PC-3 (cell line): ENCODE measurements at regions not wholly inside any gene's neighbourhood (a gene's known extent, or its start where the extent isn't known, plus 50 kb on each side); places are given as distances from the start of the nearest gene placed in this dataset.

Experiments
- ATAC-seq: fragments of 200-7000 bp; cut with Tn5 transposase; 2 replicates; pipeline ENCODE4 v1.9.1; 2020; ENCODE audit warnings: mild to moderate bottlenecking, moderate library complexity
- BruUV-seq: library from RNA; stranded (reverse); fragments of 400-500 nt; replicated peaks from 2 replicates; lab custom pipeline; 2021; lab: Mats Ljungman, UMichigan
- CTCF ChIA-PET: fragments of 300-600 bp; sonication (Branson Sonifier 250); formaldehyde crosslinking; loops from one replicate; lab custom pipeline; 2022; ENCODE audit warnings: antibody characterized with exemption; lab: Charles Lee
- POLR2A ChIA-PET: fragments of 300-600 bp; sonication (Branson Sonifier 250); formaldehyde crosslinking; loops from one replicate; lab custom pipeline; 2022; ENCODE audit warnings: antibody characterized with exemption; ENCODE audit not compliant: unreplicated experiment; lab: Charles Lee
- DNase-seq: peaks from one replicate; pipeline ENCODE4 v3.0.0-alpha.2; 2015
- H2AFZ ChIP-seq: fragments of 300-600 bp; sonication (generic); 2 replicates; pipeline ENCODE4 v1.6.0; 2016; ENCODE audit warnings: antibody characterized with exemption, low read length
- H3F3A ChIP-seq: fragments of 300-600 bp; sonication (generic); one replicate; pipeline ENCODE4 v1.6.0; 2017; ENCODE audit warnings: antibody characterized with exemption, low read length, control low read depth, mild to moderate bottlenecking; ENCODE audit not compliant: unreplicated experiment
- H3K27ac ChIP-seq: fragments of 300-600 bp; sonication (generic); 2 replicates; pipeline ENCODE4 v1.5.1; 2016; ENCODE audit warnings: mild to moderate bottlenecking, low read length
- H3K27me3 ChIP-seq: fragments of 300-600 bp; sonication (generic); 2 replicates; pipeline ENCODE4 v1.6.1; 2016; ENCODE audit warnings: low read length, mixed read lengths
- H3K36me3 ChIP-seq: fragments of 300-600 bp; sonication (generic); 2 replicates; pipeline ENCODE4 v1.6.1; 2016; ENCODE audit warnings: low read depth, mixed run types, low read length, mixed read lengths
- H3K4me1 ChIP-seq: fragments of 300-600 bp; sonication (generic); 2 replicates; pipeline ENCODE4 v1.5.1; 2016; ENCODE audit warnings: low read length; ENCODE audit not compliant: insufficient read depth
- H3K4me2 ChIP-seq: fragments of 300-600 bp; sonication (generic); 2 replicates; pipeline ENCODE4 v1.6.0; 2016; ENCODE audit warnings: low read length
- H3K4me3 ChIP-seq: fragments of 300-600 bp; sonication (generic); 2 replicates; pipeline ENCODE4 v1.5.1; 2016; ENCODE audit warnings: mild to moderate bottlenecking, low read length, mixed read lengths
- H3K79me2 ChIP-seq: fragments of 300-600 bp; sonication (generic); 2 replicates; pipeline ENCODE4 v1.6.1; 2017; ENCODE audit warnings: low read length, mixed read lengths
- H3K9ac ChIP-seq: fragments of 300-600 bp; sonication (generic); 2 replicates; pipeline ENCODE4 v1.6.0; 2016; ENCODE audit warnings: mild to moderate bottlenecking, low read length
- H3K9me2 ChIP-seq: fragments of 300-600 bp; sonication (generic); replicated peaks from 2 replicates; pipeline ENCODE4 v1.6.1; 2016; ENCODE audit warnings: mixed run types, low read length, mixed read lengths
- H3K9me3 ChIP-seq: fragments of 300-600 bp; sonication (generic); 2 replicates; pipeline ENCODE4 v1.6.1; 2016; ENCODE audit warnings: low read length, mixed read lengths
- H4K20me1 ChIP-seq: fragments of 300-600 bp; sonication (generic); 2 replicates; pipeline ENCODE4 v1.6.1; 2016; ENCODE audit warnings: low read length, mixed read lengths
- EZH2 ChIP-seq: fragments of 300-600 bp; sonication (generic); IDR thresholded peaks from one replicate; pipeline ENCODE4 v1.6.1; 2017; ENCODE audit warnings: antibody characterized with exemption, mild to moderate bottlenecking, low read length; ENCODE audit not compliant: unreplicated experiment
- EZH2phosphoT487 ChIP-seq: fragments of 300-600 bp; sonication (generic); IDR thresholded peaks from 2 replicates; pipeline ENCODE4 v1.6.1; 2018; ENCODE audit warnings: mild to moderate bottlenecking, antibody characterized with exemption, low read length, borderline replicate concordance
- intact Hi-C: fragments of 100-400 bp; cut with micrococcal nuclease; formaldehyde crosslinking; loops from 2 replicates; pipeline ENCODE4 v1.9.0; 2023
- TF ChIP-seq, protein P1 (sequence below): fragments of 300-600 bp; sonication (generic); conservative IDR thresholded peaks from 2 replicates; pipeline ENCODE4 v1.5.1; 2017; ENCODE audit warnings: antibody characterized with exemption, low read depth, mild to moderate bottlenecking, low read length

DNA sequence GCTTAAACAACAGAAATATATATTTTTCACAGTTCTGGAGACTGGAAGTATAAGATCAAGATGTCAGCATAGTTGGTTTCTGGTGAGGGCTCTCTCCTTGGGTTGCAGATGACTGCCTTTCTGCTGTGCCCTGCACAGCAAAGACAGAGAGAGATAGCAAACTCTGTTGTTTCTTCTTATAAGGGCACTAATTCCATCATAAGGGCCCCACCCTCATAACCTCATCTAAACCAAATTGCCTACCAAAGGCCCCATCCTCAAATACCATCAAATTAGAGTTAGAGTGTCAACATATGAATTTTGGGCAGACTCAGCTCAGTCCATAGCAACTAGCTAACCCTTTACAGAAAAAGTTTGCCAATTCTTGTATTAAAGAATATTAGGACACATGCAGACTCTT is 94.0 kb upstream of the TLK1 start:
- no peaks in the 10 kb centered on the region for H3K9me3 ChIP-seq
- no peaks in the 10 kb centered on the region for H4K20me1 ChIP-seq
- no peak overlapping the region for H3K9ac ChIP-seq
- H3K9me2 ChIP-seq: no peaks in the 10 kb centered on the region
- ChIA-PET CTCF (no interaction called here), POLR2A (no interaction called here)
- TF ChIP-seq, protein P1, sequence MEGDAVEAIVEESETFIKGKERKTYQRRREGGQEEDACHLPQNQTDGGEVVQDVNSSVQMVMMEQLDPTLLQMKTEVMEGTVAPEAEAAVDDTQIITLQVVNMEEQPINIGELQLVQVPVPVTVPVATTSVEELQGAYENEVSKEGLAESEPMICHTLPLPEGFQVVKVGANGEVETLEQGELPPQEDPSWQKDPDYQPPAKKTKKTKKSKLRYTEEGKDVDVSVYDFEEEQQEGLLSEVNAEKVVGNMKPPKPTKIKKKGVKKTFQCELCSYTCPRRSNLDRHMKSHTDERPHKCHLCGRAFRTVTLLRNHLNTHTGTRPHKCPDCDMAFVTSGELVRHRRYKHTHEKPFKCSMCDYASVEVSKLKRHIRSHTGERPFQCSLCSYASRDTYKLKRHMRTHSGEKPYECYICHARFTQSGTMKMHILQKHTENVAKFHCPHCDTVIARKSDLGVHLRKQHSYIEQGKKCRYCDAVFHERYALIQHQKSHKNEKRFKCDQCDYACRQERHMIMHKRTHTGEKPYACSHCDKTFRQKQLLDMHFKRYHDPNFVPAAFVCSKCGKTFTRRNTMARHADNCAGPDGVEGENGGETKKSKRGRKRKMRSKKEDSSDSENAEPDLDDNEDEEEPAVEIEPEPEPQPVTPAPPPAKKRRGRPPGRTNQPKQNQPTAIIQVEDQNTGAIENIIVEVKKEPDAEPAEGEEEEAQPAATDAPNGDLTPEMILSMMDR: no peak
- no peak for TF ChIP-seq EZH2phosphoT487
- TF ChIP-seq EZH2: no peak
- H3K4me3 ChIP-seq: no peak overlapping the region
- H3K27me3 ChIP-seq: no peaks in the 10 kb centered on the region
- BruUV-seq: no TSS peak
- H3K4me2 ChIP-seq: no peak overlapping the region
- no peaks in the 10 kb centered on the region for H3K36me3 ChIP-seq
- ATAC-seq: no peak
- H3F3A ChIP-seq: no peaks in the 10 kb centered on the region
- H3K27ac ChIP-seq: no peak overlapping the region
- DNase-seq: no peak
- no peak overlapping the region for H2AFZ ChIP-seq
- H3K79me2 ChIP-seq: no peaks in the 10 kb centered on the region
- intact Hi-C loops: no loop called here
- H3K4me1 ChIP-seq: no peaks in the 10 kb centered on the region

DNA sequence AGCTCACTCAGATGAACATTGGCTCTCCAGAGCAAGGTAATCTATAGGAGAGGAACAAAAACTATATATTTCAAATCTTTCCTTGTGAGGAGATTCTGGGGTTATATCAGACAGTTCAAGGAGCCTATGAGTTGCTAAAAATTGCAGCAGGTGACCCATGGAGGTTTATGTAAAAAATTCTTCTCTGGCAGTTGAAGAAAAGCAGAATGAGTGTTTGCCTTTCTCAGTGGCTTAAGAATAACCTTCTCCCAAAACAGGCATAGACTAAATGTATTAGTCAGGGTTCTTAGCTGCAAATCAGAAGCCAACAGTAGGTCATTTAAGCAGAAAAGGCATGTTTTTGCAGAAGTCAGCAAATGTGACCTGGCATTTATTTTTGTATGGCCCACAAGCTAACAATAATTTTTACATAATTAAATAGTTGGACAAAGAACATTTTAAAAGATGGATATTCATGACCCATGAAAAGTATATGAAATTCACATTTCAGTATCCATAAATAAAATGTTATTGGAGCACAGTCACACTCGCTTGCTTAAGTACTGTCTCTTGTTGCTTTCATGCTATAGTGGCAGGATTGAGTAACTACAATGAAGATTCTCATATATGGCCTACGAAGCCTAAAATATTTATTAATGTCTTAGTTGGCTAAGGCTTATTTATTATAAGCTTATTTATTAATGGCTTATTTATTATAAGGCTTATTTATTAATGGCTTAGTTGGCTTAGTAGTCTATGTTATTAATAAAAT is 93.4 kb upstream of the TLK1 start:
- DNase-seq: peak; percentile 13
- ATAC-seq: no peak
- Histone ChIP-seq H3K79me2 (no peaks in the 10 kb centered on the region), H3K4me1 (no peaks in the 10 kb centered on the region), H3K9me3 (no peaks in the 10 kb centered on the region), H3K4me3 (no peak overlapping the region), H3K36me3 (no peaks in the 10 kb centered on the region), H3K27ac (no peak overlapping the region), H3K4me2 (no peak overlapping the region), H3K27me3 (no peaks in the 10 kb centered on the region), H4K20me1 (no peaks in the 10 kb centered on the region), H3F3A (no peaks in the 10 kb centered on the region), H3K9ac (no peak overlapping the region), H2AFZ (no peak overlapping the region), H3K9me2 (no peaks in the 10 kb centered on the region)
- CTCF ChIA-PET: interaction anchor here (0.6 kb wide), 1 partner anchor 17 kb away, joined by 3 read pairs; no protein-coding TSS in a partner anchor
- intact Hi-C loops: no loop called here
- POLR2A ChIA-PET: interaction anchor here (0.6 kb wide), 1 partner anchor 448 kb away, joined by 4 read pairs; no protein-coding TSS in a partner anchor
- TF ChIP-seq EZH2phosphoT487: no peak
- no peak for TF ChIP-seq EZH2
- TF ChIP-seq, protein P1: peak; percentile 23; the same call in 1 of the 2 replicates
- no TSS peak for BruUV-seq

DNA sequence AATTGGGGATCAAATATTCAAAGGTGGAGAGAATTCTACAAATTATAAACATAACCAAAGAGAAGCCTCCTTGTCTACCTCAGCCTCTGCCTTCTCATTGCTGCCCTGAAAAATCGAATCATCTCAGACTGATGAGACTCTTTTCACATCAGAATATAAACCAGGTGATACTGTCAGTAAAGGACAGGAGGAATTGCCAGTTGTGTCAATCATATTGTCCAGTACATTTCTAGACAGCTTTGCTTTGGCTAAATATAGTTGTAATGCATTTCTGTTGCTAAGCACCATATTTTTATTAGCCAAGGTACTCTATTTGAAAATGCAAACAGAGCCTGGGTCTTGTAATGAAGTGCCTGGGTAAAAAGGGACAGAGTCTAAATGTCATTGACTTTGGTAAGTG is 92.6 kb upstream of the TLK1 start:
- Histone ChIP-seq H3K9me2 (no peaks in the 10 kb centered on the region), H3K4me3 (no peak overlapping the region), H3K4me1 (no peaks in the 10 kb centered on the region), H3K4me2 (no peak overlapping the region), H3K79me2 (no peaks in the 10 kb centered on the region), H3F3A (no peaks in the 10 kb centered on the region), H3K9me3 (no peaks in the 10 kb centered on the region), H3K27ac (no peak overlapping the region), H3K9ac (no peak overlapping the region), H3K27me3 (no peaks in the 10 kb centered on the region), H2AFZ (no peak overlapping the region), H3K36me3 (no peaks in the 10 kb centered on the region), H4K20me1 (no peaks in the 10 kb centered on the region)
- TF ChIP-seq, protein P1: no peak
- TF ChIP-seq EZH2 (no peak), EZH2phosphoT487 (no peak)
- intact Hi-C loops: no loop called here
- DNase-seq: no peak
- no peak for ATAC-seq
- BruUV-seq: no TSS peak
- ChIA-PET POLR2A (no interaction called here), CTCF (no interaction called here)
